ENCODE measurements at regions not wholly inside any gene's neighbourhood (a gene's known extent, or its start where the extent isn't known, plus 50 kb on each side); places are given as distances from the start of the nearest gene placed in this dataset.

DNA sequence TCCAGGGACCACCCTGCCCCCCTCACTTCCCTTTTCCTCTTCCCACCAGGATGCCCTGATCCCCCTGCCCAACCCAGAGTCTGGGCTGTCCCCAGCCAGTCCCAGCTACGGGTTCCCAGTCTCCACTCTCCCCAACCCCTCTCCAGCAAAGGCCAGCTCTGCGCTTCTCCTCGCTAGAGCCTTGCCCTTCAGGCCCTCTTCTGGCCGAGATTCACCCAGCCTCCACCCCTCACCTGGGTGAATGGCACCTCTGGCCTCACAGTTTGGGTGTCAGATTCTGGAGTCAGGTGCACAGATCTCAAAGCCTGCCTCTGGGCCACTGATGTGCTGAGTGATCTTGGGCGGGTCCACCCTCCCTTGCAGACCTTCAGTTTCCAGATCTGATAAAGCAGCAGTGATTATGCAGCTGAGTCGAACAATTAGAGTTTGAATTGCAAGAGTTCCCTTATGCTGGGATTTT lies 185.6 kb upstream of the TNRC6C start:
- Histone ChIP-seq H3K9ac (ENCODE audit: low read length) (no peak overlapping the region), H3K4me1 (ENCODE audit: control insufficient read depth, insufficient read depth, low read length) (no peaks in the 10 kb centered on the region), H3K27me3 (ENCODE audit: control insufficient read depth, insufficient read depth, low read length) (peaks cover 14% of the 10 kb centered on the region), H3K36me3 (ENCODE audit: control insufficient read depth, insufficient read depth, low read length) (no peaks in the 10 kb centered on the region), H3K4me3 (ENCODE audit: low read length) (no peak overlapping the region), H3K9me3 (ENCODE audit: control insufficient read depth, low read length) (no peaks in the 10 kb centered on the region)

DNA sequence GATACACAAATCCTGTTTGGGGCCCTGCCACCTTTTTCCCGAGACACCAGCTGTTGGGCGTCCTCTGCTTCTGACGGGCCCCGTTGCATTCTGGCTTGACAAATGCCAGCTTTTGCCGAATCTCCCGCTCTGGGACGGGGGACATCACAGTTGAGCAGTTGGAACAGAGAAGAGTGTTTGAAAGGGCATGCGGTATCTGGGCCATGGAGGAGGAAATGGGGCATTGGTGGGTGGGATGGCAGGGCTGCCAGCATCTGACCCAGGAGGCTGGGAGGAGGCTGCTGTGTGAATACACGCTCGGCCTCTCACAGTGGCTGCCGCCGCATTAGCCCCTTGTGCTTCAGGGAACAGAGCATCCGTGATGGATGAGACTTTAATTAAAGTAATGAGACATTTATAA lies 184.3 kb upstream of the TNRC6C start:
- no peaks in the 10 kb centered on the region for H3K4me1 ChIP-seq (ENCODE audit: control insufficient read depth, insufficient read depth, low read length)
- no peak overlapping the region for H3K4me3 ChIP-seq (ENCODE audit: low read length)
- H3K9me3 ChIP-seq (ENCODE audit: control insufficient read depth, low read length): no peaks in the 10 kb centered on the region
- no peak overlapping the region for H3K9ac ChIP-seq (ENCODE audit: low read length)
- H3K36me3 ChIP-seq (ENCODE audit: control insufficient read depth, insufficient read depth, low read length): no peaks in the 10 kb centered on the region
- peaks cover 5% of the 10 kb centered on the region for H3K27me3 ChIP-seq (ENCODE audit: control insufficient read depth, insufficient read depth, low read length)

DNA sequence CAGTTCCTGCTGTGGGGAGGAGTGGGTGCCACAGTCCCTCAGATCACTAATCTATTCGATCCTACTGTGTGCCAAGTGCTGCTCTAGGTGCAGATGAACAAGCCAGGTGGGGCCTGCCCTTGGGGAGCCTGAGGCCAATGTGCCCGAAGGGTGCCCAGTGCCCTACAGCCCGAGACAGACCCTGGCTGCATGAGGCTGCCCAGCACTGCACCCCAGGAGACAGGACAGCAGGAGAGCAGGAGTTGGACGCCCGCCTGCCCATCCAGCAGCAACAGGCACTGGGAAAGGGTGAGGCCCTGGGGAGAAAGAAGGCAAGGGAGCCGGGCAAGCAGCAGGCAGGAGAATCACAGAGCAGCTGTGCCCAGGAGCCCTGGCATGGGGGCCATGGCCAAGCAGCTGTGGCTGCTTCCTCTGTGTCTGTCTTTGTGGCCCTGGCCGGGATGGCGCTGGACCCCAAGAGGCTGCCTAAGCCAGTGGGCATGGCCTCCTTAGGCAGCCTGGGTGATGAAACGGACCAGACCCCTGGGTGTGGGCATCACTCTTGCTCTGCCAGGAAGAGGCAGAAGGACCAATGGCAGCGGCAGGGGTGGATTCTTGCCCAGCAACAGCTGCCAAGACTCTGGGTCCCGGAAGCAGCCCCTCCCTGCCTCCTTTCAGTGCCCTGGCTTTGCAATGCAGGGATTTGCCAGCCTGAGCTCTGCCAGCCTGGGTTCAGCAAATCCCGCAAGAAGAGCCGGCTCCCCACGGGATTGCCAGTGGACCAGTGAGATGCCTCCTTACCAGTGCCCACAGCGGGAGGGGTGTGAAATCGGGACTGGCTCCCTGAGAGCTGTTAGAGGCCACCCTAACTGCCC lies 179.6 kb upstream of the TNRC6C start:
- H3K27me3 ChIP-seq (ENCODE audit: control insufficient read depth, insufficient read depth, low read length): peaks cover 10% of the 10 kb centered on the region
- H3K9me3 ChIP-seq (ENCODE audit: control insufficient read depth, low read length): no peaks in the 10 kb centered on the region
- H3K36me3 ChIP-seq (ENCODE audit: control insufficient read depth, insufficient read depth, low read length): no peaks in the 10 kb centered on the region
- no peaks in the 10 kb centered on the region for H3K4me1 ChIP-seq (ENCODE audit: control insufficient read depth, insufficient read depth, low read length)
- no peak overlapping the region for H3K9ac ChIP-seq (ENCODE audit: low read length)
- no peak overlapping the region for H3K4me3 ChIP-seq (ENCODE audit: low read length)

DNA sequence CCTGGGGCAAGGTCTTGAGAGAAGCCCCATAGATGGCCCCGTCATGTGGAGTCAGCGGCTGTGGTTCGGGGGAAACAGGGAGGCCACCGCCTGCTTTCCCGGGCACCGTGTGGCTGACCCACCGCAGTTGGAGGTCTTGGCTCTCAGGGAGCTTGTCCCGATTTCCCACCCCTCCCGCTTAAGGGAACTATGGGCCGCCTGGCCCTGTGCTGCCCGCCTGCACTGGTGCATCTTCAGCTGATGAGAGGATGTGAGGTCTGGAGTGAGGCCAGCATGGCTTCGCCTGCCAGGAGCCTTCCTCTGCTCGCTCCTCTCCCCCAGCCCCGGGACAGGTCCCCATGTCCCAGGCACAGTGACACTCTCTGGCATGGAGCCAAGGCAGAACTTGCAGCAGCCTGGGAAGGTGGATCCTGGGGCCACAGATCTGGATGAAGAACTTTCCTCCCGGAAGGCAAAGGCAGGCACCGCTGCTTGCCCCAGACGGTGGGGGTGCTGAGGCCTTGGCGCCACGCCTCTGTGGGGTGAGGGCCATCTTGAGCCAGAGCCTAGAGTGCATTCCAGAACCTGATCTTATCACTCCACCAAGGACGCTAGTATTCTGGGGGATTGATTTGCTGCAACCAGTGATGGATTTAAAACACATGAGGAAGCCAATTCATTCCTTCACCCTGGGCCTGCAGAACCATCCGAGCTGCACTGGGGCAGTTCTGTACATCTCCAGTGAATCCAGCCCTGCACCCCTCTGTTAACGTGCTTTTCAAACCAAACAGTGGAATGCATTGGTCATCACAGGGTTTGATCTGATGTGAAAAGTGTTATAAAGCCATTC lies 178.6 kb upstream of the TNRC6C start:
- Histone ChIP-seq H3K9ac (ENCODE audit: low read length) (no peak overlapping the region), H3K4me1 (ENCODE audit: control insufficient read depth, insufficient read depth, low read length) (no peaks in the 10 kb centered on the region), H3K36me3 (ENCODE audit: control insufficient read depth, insufficient read depth, low read length) (no peaks in the 10 kb centered on the region), H3K9me3 (ENCODE audit: control insufficient read depth, low read length) (no peaks in the 10 kb centered on the region), H3K27me3 (ENCODE audit: control insufficient read depth, insufficient read depth, low read length) (peaks cover 10% of the 10 kb centered on the region), H3K4me3 (ENCODE audit: low read length) (no peak overlapping the region)

DNA sequence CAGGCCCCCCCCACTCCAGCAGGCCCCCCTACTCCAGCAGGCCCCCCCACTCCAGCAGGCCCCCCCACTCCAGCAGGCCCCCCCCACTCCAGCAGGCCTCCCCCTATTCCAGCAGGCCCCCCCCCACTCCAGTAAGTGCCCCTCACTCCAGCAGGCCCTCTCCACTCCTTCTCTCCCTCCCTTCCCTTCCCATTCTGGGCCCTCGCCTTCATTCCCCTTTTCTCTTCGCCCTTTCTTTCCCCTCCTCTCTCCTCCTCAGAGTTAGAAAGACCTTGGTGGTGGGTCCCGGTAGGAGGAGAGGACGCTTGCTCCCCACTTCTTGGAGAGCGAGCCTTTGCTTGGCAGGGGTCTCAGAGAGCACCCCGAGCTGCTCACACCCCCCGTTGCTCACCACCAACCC lies 177.0 kb upstream of the TNRC6C start:
- H3K9ac ChIP-seq (ENCODE audit: low read length): no peak overlapping the region
- H3K27me3 ChIP-seq (ENCODE audit: control insufficient read depth, insufficient read depth, low read length): peaks cover 14% of the 10 kb centered on the region
- no peaks in the 10 kb centered on the region for H3K36me3 ChIP-seq (ENCODE audit: control insufficient read depth, insufficient read depth, low read length)
- H3K9me3 ChIP-seq (ENCODE audit: control insufficient read depth, low read length): no peaks in the 10 kb centered on the region
- H3K4me3 ChIP-seq (ENCODE audit: low read length): no peak overlapping the region
- H3K4me1 ChIP-seq (ENCODE audit: control insufficient read depth, insufficient read depth, low read length): no peaks in the 10 kb centered on the region

DNA sequence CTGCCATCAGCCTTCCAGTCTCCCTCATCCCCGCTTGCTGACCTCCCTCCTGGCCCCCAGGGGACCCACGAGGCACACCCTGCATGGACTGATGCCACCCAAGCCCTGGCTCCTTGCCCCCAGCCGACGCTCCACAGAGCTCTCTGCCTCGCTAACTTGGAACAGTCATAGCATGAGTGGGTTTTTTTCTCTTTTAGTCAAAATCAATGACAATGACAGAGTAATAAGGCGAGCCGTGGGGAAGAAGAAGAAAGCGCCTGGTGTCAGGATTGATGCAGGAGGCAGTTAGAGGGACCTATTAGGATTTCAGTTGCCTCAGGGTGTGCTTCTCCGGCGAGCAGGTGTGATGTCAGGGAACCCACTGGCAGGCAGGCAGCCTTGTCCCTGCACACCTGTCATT lies 176.3 kb upstream of the TNRC6C start:
- Histone ChIP-seq H3K4me1 (ENCODE audit: control insufficient read depth, insufficient read depth, low read length) (no peaks in the 10 kb centered on the region), H3K27me3 (ENCODE audit: control insufficient read depth, insufficient read depth, low read length) (peaks cover 20% of the 10 kb centered on the region), H3K9me3 (ENCODE audit: control insufficient read depth, low read length) (no peaks in the 10 kb centered on the region), H3K36me3 (ENCODE audit: control insufficient read depth, insufficient read depth, low read length) (no peaks in the 10 kb centered on the region), H3K9ac (ENCODE audit: low read length) (no peak overlapping the region), H3K4me3 (ENCODE audit: low read length) (no peak overlapping the region)

DNA sequence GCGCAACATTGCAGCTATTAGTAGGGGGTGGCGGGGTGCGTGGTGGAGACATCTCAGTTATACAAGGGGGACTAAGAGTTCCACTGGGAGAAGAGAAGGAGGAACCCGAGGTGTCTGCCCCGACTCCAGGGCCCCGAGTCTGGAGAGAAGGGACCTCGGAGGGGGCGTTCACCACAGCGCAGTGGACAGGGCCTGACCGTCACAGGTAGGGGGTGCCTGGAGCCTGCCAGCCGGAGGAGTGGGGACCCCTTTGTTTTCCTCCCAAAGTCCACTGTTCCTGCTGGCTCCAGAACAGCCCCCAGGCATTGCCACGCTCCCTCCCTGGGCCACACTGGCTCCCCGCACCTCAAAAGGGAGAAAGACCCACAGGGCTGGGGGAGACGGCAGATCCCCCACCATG lies 175.9 kb upstream of the TNRC6C start:
- Histone ChIP-seq H3K9ac (ENCODE audit: low read length) (no peak overlapping the region), H3K27me3 (ENCODE audit: control insufficient read depth, insufficient read depth, low read length) (peaks cover 24% of the 10 kb centered on the region), H3K36me3 (ENCODE audit: control insufficient read depth, insufficient read depth, low read length) (no peaks in the 10 kb centered on the region), H3K4me3 (ENCODE audit: low read length) (no peak overlapping the region), H3K9me3 (ENCODE audit: control insufficient read depth, low read length) (no peaks in the 10 kb centered on the region), H3K4me1 (ENCODE audit: control insufficient read depth, insufficient read depth, low read length) (no peaks in the 10 kb centered on the region)

DNA sequence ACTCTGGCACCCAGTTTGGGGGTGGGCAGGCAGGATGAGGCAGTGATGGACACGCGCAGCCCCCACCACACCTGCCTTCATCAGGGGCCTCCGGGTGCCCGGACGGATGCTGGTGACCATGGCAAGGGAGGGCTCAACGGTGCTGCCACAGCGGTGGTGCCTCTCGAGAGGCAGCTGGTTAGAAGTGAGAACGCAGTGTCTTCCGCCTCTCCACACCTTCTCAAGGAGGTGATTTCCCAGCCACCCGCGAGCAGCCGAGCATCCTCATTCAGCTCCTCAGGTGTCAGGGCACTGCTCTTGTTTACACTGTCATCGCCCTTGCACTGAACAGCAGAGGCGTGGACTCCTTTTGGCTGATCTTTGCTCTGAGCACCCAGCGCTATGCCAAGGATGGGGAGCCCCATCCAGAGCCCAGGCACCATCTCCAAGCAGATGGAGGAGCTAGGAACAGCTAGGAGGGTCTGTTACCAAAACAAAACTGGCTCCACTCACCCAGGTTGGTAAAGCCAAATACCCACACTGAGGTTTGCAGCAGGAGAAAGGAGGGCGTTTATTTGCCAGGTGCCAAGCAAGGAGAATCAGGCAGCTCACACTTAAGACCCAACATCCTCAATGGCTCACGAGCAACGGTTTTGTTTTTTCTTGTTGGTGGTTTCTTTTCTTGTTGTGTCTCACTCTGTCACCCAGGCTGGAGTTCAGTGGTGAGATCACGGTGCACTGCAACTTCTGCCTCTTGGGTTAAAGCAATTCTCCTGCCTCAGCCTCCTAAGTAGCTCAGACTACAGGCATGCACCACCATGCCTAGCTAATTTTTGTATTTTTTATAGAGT lies 174.3 kb upstream of the TNRC6C start:
- Histone ChIP-seq H3K9me3 (ENCODE audit: control insufficient read depth, low read length) (no peaks in the 10 kb centered on the region), H3K4me1 (ENCODE audit: control insufficient read depth, insufficient read depth, low read length) (no peaks in the 10 kb centered on the region), H3K36me3 (ENCODE audit: control insufficient read depth, insufficient read depth, low read length) (no peaks in the 10 kb centered on the region), H3K27me3 (ENCODE audit: control insufficient read depth, insufficient read depth, low read length) (peaks cover 24% of the 10 kb centered on the region), H3K4me3 (ENCODE audit: low read length) (no peak overlapping the region), H3K9ac (ENCODE audit: low read length) (no peak overlapping the region)

DNA sequence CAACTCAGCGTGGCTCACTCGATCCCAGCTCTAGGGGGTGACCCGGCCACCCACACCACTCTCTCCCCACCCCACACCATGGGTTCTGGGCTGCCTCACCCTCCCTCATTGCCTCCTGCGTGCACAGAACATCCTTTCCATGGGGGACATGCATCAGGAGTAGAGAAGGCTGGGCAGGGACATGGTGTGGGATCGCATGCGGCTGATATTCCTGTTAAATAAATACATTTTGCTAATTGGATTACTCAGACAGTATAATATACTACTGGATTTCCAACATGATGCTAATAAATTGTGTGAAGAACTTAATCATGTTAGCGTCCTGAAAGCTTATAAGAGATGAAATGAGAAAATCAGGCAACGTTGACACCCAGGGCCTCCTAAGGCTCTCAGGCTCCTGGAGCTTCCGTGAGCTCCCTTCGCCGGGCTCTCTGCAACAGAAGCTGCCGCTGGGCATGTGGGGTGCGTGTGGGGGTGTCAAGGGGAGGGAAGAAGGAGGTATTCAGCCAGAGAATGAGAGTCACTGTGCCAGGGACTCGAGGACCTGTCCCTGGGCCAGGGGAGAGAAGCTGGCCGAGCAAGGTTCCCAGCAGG lies 173.1 kb upstream of the TNRC6C start:
- Histone ChIP-seq H3K4me3 (ENCODE audit: low read length) (no peak overlapping the region), H3K9me3 (ENCODE audit: control insufficient read depth, low read length) (no peaks in the 10 kb centered on the region), H3K4me1 (ENCODE audit: control insufficient read depth, insufficient read depth, low read length) (no peaks in the 10 kb centered on the region), H3K9ac (ENCODE audit: low read length) (no peak overlapping the region), H3K36me3 (ENCODE audit: control insufficient read depth, insufficient read depth, low read length) (no peaks in the 10 kb centered on the region), H3K27me3 (ENCODE audit: control insufficient read depth, insufficient read depth, low read length) (peaks cover 24% of the 10 kb centered on the region)

DNA sequence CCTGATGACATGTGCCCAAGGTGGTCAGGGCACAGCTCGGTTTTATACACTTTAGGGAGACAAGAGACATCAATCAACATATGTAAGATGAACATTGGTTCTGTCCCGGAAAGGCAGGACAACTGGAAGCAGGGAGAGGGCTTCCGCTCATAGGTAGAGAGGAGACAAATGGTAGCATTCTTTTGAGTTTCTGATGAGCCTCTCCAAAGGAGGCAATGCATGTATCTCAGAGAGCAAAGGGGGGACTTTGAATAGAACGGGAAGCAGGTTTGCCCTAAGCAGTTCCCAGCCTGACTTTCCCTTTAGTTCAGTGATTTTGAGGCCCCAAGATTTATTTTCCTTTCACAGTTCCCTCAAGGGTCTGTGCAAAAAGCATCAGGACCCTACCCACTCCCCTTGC lies 172.4 kb upstream of the TNRC6C start:
- Histone ChIP-seq H3K4me3 (ENCODE audit: low read length) (no peak overlapping the region), H3K9me3 (ENCODE audit: control insufficient read depth, low read length) (no peaks in the 10 kb centered on the region), H3K36me3 (ENCODE audit: control insufficient read depth, insufficient read depth, low read length) (no peaks in the 10 kb centered on the region), H3K27me3 (ENCODE audit: control insufficient read depth, insufficient read depth, low read length) (peaks cover 24% of the 10 kb centered on the region), H3K9ac (ENCODE audit: low read length) (no peak overlapping the region), H3K4me1 (ENCODE audit: control insufficient read depth, insufficient read depth, low read length) (no peaks in the 10 kb centered on the region)

DNA sequence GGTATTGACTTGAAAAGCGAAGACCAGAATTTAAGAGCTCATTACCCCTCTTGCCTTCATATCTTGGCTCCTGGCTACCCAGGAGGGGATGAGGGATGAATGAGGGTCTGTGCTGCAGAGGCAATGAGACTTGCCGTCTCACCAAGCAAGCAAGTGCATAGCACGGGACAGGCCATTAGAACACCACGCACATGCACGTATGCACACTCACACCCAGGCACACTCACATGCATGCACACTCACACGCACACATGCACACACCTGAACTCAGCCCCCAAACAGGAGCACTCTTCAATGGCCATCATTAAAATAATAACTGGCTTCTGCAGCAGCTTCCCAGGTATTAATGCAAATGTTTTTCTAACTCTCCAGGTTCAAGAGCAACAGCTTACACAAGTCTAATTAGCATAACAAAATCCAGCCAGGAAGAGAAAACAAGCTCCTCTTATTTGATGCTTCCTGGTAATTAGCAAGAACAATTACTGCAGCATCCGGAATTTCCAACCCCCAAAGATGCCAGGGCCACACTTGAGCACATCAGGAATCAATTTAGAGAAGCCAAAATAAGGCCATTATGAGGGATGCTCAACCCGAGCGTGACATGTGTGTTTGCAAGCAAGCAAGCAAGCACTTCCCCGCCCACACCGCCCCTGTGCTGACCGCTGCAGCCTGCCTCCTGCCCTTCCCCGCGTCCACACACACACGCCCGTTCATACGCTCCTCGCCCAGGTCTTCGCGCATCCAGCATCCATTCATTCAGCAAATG lies 171.6 kb upstream of the TNRC6C start:
- Histone ChIP-seq H3K4me3 (ENCODE audit: low read length) (no peak overlapping the region), H3K4me1 (ENCODE audit: control insufficient read depth, insufficient read depth, low read length) (no peaks in the 10 kb centered on the region), H3K36me3 (ENCODE audit: control insufficient read depth, insufficient read depth, low read length) (no peaks in the 10 kb centered on the region), H3K27me3 (ENCODE audit: control insufficient read depth, insufficient read depth, low read length) (peaks cover 24% of the 10 kb centered on the region), H3K9ac (ENCODE audit: low read length) (no peak overlapping the region), H3K9me3 (ENCODE audit: control insufficient read depth, low read length) (no peaks in the 10 kb centered on the region)
